K562 (cell line): ENCODE measurements at regions not wholly inside any gene's neighbourhood (a gene's known extent, or its start where the extent isn't known, plus 50 kb on each side); places are given as distances from the start of the nearest gene placed in this dataset.

ENCODE experiments used
- BCL6 ChIP-seq: fragments of 250-450 bp; sonication (Bioruptor Pico); IDR thresholded peaks from 2 replicates; pipeline ENCODE4 v1.4.0; 2020
- CBFA2T3 ChIP-seq: fragments of 450-650 bp; IDR thresholded peaks from 2 replicates; pipeline ENCODE4 v1.6.1; 2017
- ERF ChIP-seq: fragments of 450-650 bp; formaldehyde crosslinking; IDR thresholded peaks from 2 replicates; pipeline ENCODE4 v1.4.0; 2020; ENCODE audit warnings: mild to moderate bottlenecking, mixed read lengths
- ETV1 ChIP-seq: fragments of 450-650 bp; conservative IDR thresholded peaks from 2 replicates; pipeline ENCODE4 v1.6.1; 2016; ENCODE audit warnings: missing genetic modification characterization, control low read depth, low read depth, missing compliant biosample characterization
- FOSL1 ChIP-seq: fragments of 200-800 bp; sonication (Bioruptor generic); conservative IDR thresholded peaks from 2 replicates; pipeline ENCODE4 v1.6.1; 2016; ENCODE audit warnings: missing genetic modification characterization, missing compliant biosample characterization
- GTF2F1 ChIP-seq: IDR thresholded peaks from 2 replicates; pipeline ENCODE4 v1.6.1; 2011; ENCODE audit warnings: low read depth, low read length, improper control_type of control experiment
- KLF6 ChIP-seq: fragments of 250-450 bp; sonication (Bioruptor Pico); IDR thresholded peaks from 2 replicates; pipeline ENCODE4 v1.4.0; 2020; ENCODE audit warnings: mild to moderate bottlenecking, moderate library complexity, borderline replicate concordance
- MECOM ChIP-seq: fragments of 250-450 bp; sonication (Bioruptor Pico); IDR thresholded peaks from 2 replicates; pipeline ENCODE4 v1.8.0; 2022; ENCODE audit warnings: inconsistent platforms
- NCOR1 ChIP-seq: fragments of 450-650 bp; IDR thresholded peaks from 2 replicates; pipeline ENCODE4 v1.6.1; 2016; ENCODE audit warnings: mild to moderate bottlenecking, moderate library complexity
- PRDM10 ChIP-seq: fragments of 450-650 bp; IDR thresholded peaks from 2 replicates; pipeline ENCODE4 v1.6.1; 2018; ENCODE audit not compliant: partially characterized antibody
- PTTG1 ChIP-seq: fragments of 450-650 bp; IDR thresholded peaks from 2 replicates; pipeline ENCODE4 v1.6.1; 2016; ENCODE audit warnings: low read depth, mild to moderate bottlenecking, missing genetic modification characterization, missing compliant biosample characterization
- TCF7 ChIP-seq: sonication (generic); IDR thresholded peaks from 2 replicates; pipeline ENCODE4 v1.6.1; 2016; ENCODE audit warnings: antibody characterized with exemption, borderline replicate concordance
- TEAD4 ChIP-seq, 2 experiments: sonication (generic) in 1 of 2; formaldehyde crosslinking in 1 of 2; IDR thresholded peaks; 2 replicates each; pipeline versions ENCODE4 v1.6.1 to v1.8.0; 2012 to 2022; ENCODE audit warnings: borderline replicate concordance in 1 of 2, inconsistent platforms in 1 of 2, low read length in 1 of 2, mild to moderate bottlenecking in 1 of 2, missing genetic modification reagents in 1 of 2
- ZBTB49 ChIP-seq: sonication (generic); formaldehyde crosslinking; IDR thresholded peaks from 2 replicates; pipeline ENCODE4 v1.8.0; 2022; ENCODE audit warnings: missing genetic modification reagents, mild to moderate bottlenecking, borderline replicate concordance
- ZNF239 ChIP-seq: fragments of 250-450 bp; sonication (Bioruptor Pico); IDR thresholded peaks from 2 replicates; pipeline ENCODE4 v1.4.0; 2020; ENCODE audit warnings: mild to moderate bottlenecking
- ZNF316 ChIP-seq: fragments of 450-650 bp; IDR thresholded peaks from 2 replicates; pipeline ENCODE4 v1.6.1; 2016
- ZNF395 ChIP-seq: fragments of 200-800 bp; sonication (Bioruptor generic); IDR thresholded peaks from 2 replicates; pipeline ENCODE4 v1.6.1; 2017; ENCODE audit warnings: missing genetic modification characterization, missing compliant biosample characterization
- ZNF436 ChIP-seq: fragments of 250-450, 450-650 bp; sonication (Bioruptor Pico); formaldehyde crosslinking; IDR thresholded peaks from 2 replicates; pipeline ENCODE4 v1.7.0; 2020; ENCODE audit warnings: mild to moderate bottlenecking
- ZNF449 ChIP-seq: fragments of 250-450 bp; sonication (Bioruptor Pico); IDR thresholded peaks from 2 replicates; pipeline ENCODE4 v1.8.0; 2022; ENCODE audit warnings: moderate library complexity, mild to moderate bottlenecking, inconsistent platforms
- ZNF589 ChIP-seq: fragments of 200-800 bp; sonication (Bioruptor generic); IDR thresholded peaks from 2 replicates; pipeline ENCODE4 v1.6.1; 2016; ENCODE audit warnings: low read depth, missing genetic modification characterization, missing compliant biosample characterization
- ZNF75A ChIP-seq: fragments of 450-650 bp; formaldehyde crosslinking; IDR thresholded peaks from 2 replicates; pipeline ENCODE4 v1.4.0; 2020; ENCODE audit warnings: mild to moderate bottlenecking

- TF ChIP-seq ETV1 (tag), result 0 out of 2 replicates have a peak, but pooled peaks have one; percentile 5
- peak; percentile 84; the same call in 1 of the 2 replicates for TF ChIP-seq KLF6
- TF ChIP-seq PRDM10, result no peak
- peak; percentile 67; the same call in 1 of the 2 replicates for TF ChIP-seq ZNF449
- peak; percentile 34; the same call in 1 of the 2 replicates for TF ChIP-seq ZNF239
- no peak for TF ChIP-seq MECOM
- no peak for TF ChIP-seq ZNF75A
- peak; percentile 27; the same call in 1 of the 2 replicates for TF ChIP-seq CBFA2T3
- no peak for TF ChIP-seq ERF (CRISPR knock-in tag)
- peak; percentile 47; the same call in 1 of the 2 replicates for TF ChIP-seq ZNF395
- no peak for TF ChIP-seq ZNF436
- TF ChIP-seq ZNF316, result no peak
- TF ChIP-seq TEAD4 (IDR thresholded peaks at IDR 0.05; ENCODE audit: low read length), result peak; percentile 11; the same call in 1 of the 2 replicates
- TF ChIP-seq TEAD4 (CRISPR knock-in tag; IDR thresholded peaks at IDR 0.05; ENCODE audit: borderline replicate concordance), result no peak
- TF ChIP-seq NCOR1, result no peak
- TF ChIP-seq PTTG1 (tag), result peak; percentile 34; the same call in 1 of the 2 replicates
- peak; percentile 47; the same call in 1 of the 2 replicates for TF ChIP-seq BCL6
- TF ChIP-seq ZBTB49 (CRISPR knock-in tag), result no peak
- no peak for TF ChIP-seq GTF2F1
- TF ChIP-seq FOSL1, result peak; percentile 48
- no peak for TF ChIP-seq TCF7
- peak; percentile 94 for TF ChIP-seq ZNF589 (CRISPR knock-in tag)
Measured at GRCh38 chr2:204472375-204472774, 72.9 kb upstream of the PARD3B start (continued).
